Tibial nerve (tissue), 4 donors: ENCODE measurements at regions not wholly inside any gene's neighbourhood (a gene's known extent, or its start where the extent isn't known, plus 50 kb on each side); places are given as distances from the start of the nearest gene placed in this dataset.

ENCODE experiments used
- DNase-seq, 2 donors: peaks; one replicate each; pipeline ENCODE4 v3.0.0-alpha.2; 2019; ENCODE audit warnings: low spot score in 2 of 2
- H3K27ac ChIP-seq, 4 donors: fragments of 200-600 bp; sonication (generic) in 3 of 4; one replicate each; pipeline ENCODE4 v1.5.1; 2017 to 2019; ENCODE audit warnings: mild to moderate bottlenecking in 1 of 4
- H3K27me3 ChIP-seq, 2 donors: fragments of 200-600 bp; sonication (generic) in 1 of 2; one replicate each; pipeline versions ENCODE4 v1.5.1 to v1.6.0; 2017 to 2019
- H3K36me3 ChIP-seq, 3 donors: fragments of 200-600 bp; sonication (generic); one replicate each; pipeline ENCODE4 v1.5.1; 2018 to 2019
- H3K4me1 ChIP-seq, 4 donors: fragments of 200-600 bp; sonication (generic) in 3 of 4; one replicate each; pipeline ENCODE4 v1.5.1; 2017 to 2019
- H3K4me3 ChIP-seq, 4 donors: fragments of 200-600 bp; sonication (generic) in 3 of 4; one replicate each; pipeline ENCODE4 v1.5.1; 2017 to 2019; ENCODE audit warnings: mild to moderate bottlenecking in 1 of 4, moderate library complexity in 1 of 4
- H3K9me3 ChIP-seq, 4 donors: fragments of 200-600 bp; sonication (generic) in 3 of 4; one replicate each; pipeline ENCODE4 v1.5.1; 2017 to 2019
- CTCF ChIP-seq, 5 experiments: fragments of 200-600 bp in 3 of 5; fragments of 450-650 bp in 2 of 5; sonication (generic) in 3 of 5; IDR thresholded peaks; one replicate each; pipeline ENCODE4 v1.5.1; 2016 to 2019; ENCODE audit warnings: antibody characterized with exemption in 5 of 5, mild to moderate bottlenecking in 3 of 5, moderate library complexity in 2 of 5
- EP300 ChIP-seq, 2 donors: sonication (generic); formaldehyde crosslinking; IDR thresholded peaks; one replicate each; pipeline ENCODE4 v1.6.1; 2017; ENCODE audit warnings: antibody characterized with exemption in 2 of 2, mild to moderate bottlenecking in 1 of 2
- POLR2A ChIP-seq, 2 donors: fragments of 450-650 bp; IDR thresholded peaks; one replicate each; pipeline ENCODE4 v1.6.1; 2017; ENCODE audit warnings: antibody characterized with exemption in 2 of 2, mild to moderate bottlenecking in 2 of 2, moderate library complexity in 2 of 2
- WGBS, 2 donors: methylation state at CpG; one replicate each; pipeline ENCODE4 v1.1.5; 2018; 5-methylcytosine and 5-hydroxymethylcytosine counted together

- no peak for DNase-seq
- Histone ChIP-seq H3K36me3 (no peaks in the 10 kb centered on the region), H3K9me3 (no peaks in the 10 kb centered on the region), H3K27ac (no peak overlapping the region), H3K4me3 (no peak overlapping the region), H3K4me1 (no peaks in the 10 kb centered on the region), H3K27me3 (no peaks in the 10 kb centered on the region)
- WGBS, 2 donors, result 59 to 72% methylated on average over 7 of the region's 7 CpGs
- TF ChIP-seq EP300 (IDR thresholded peaks at IDR 0.05), result no peak
- no peak for TF ChIP-seq CTCF (IDR thresholded peaks at IDR 0.05)
Observed at GRCh38 chr14:81811705-81812269, 278.1 kb upstream of the SEL1L start.

GRCh38 chr14:81818271-81818670 is 284.6 kb upstream of the SEL1L start:
- TF ChIP-seq EP300 (IDR thresholded peaks at IDR 0.05), result no peak
- no peak for TF ChIP-seq POLR2A (IDR thresholded peaks at IDR 0.05)
- TF ChIP-seq CTCF (IDR thresholded peaks at IDR 0.05), result no peak
- Histone ChIP-seq H3K27me3 (no peaks in the 10 kb centered on the region), H3K27ac (no peak overlapping the region), H3K9me3 (peaks cover 0 to 9% (median 0%) of the 10 kb centered on the region in 4 donors), H3K4me3 (no peak overlapping the region), H3K36me3 (no peaks in the 10 kb centered on the region), H3K4me1 (no peaks in the 10 kb centered on the region)
- 56 to 76% methylated on average over 1 of the region's 1 CpG for WGBS, 2 donors
- DNase-seq, result no peak

GRCh38 chr14:81819344-81819743 is 285.7 kb upstream of the SEL1L start:
- TF ChIP-seq EP300 (IDR thresholded peaks at IDR 0.05) (no peak), CTCF (IDR thresholded peaks at IDR 0.05) (no peak), POLR2A (IDR thresholded peaks at IDR 0.05) (no peak)
- 35 to 37% methylated on average over 5 of the region's 5 CpGs for WGBS, 2 donors
- H3K36me3 ChIP-seq, result no peaks in the 10 kb centered on the region
- H3K4me3 ChIP-seq, result no peak overlapping the region
- no peak overlapping the region for H3K27ac ChIP-seq
- peaks cover 0 to 9% (median 0%) of the 10 kb centered on the region in 4 donors for H3K9me3 ChIP-seq
- no peaks in the 10 kb centered on the region for H3K4me1 ChIP-seq
- H3K27me3 ChIP-seq, result no peaks in the 10 kb centered on the region
- no peak for DNase-seq

GRCh38 chr14:81819910-81820309 is 286.3 kb upstream of the SEL1L start:
- no peak for TF ChIP-seq EP300 (IDR thresholded peaks at IDR 0.05)
- Histone ChIP-seq H3K27ac (no peak overlapping the region), H3K27me3 (no peaks in the 10 kb centered on the region), H3K9me3 (peaks cover 0 to 9% (median 0%) of the 10 kb centered on the region in 4 donors), H3K36me3 (no peaks in the 10 kb centered on the region), H3K4me1 (no peaks in the 10 kb centered on the region), H3K4me3 (no peak overlapping the region)
- WGBS, 2 donors, result 71% methylated on average over 1 of the region's 1 CpG
- DNase-seq, result no peak

- 64 to 87% methylated on average over 1 of the region's 1 CpG for WGBS, 2 donors
- Histone ChIP-seq H3K4me1 (no peaks in the 10 kb centered on the region), H3K9me3 (peaks cover 0 to 22% (median 0%) of the 10 kb centered on the region in 4 donors), H3K27me3 (no peaks in the 10 kb centered on the region), H3K36me3 (no peaks in the 10 kb centered on the region), H3K27ac (no peak overlapping the region), H3K4me3 (no peak overlapping the region)
- no peak for DNase-seq
- TF ChIP-seq CTCF (IDR thresholded peaks at IDR 0.05) (no peak), EP300 (IDR thresholded peaks at IDR 0.05) (no peak), POLR2A (IDR thresholded peaks at IDR 0.05) (no peak)
Observed at GRCh38 chr14:81826081-81826480, 292.4 kb upstream of the SEL1L start.

- no peak overlapping the region for H3K4me3 ChIP-seq
- 96 to 100% methylated on average over 1 to 24 of the region's 24 CpGs for WGBS, 2 donors
- TF ChIP-seq CTCF (IDR thresholded peaks at IDR 0.05) (no peak), POLR2A (IDR thresholded peaks at IDR 0.05) (no peak), EP300 (IDR thresholded peaks at IDR 0.05) (no peak)
Observed at GRCh38 chr14:81829447-81829846, 295.8 kb upstream of the SEL1L start.

More at GRCh38 chr14:81829447-81829846, 295.8 kb upstream of the SEL1L start:
- Histone ChIP-seq H3K4me1 (no peaks in the 10 kb centered on the region), H3K27me3 (no peaks in the 10 kb centered on the region), H3K36me3 (no peaks in the 10 kb centered on the region), H3K27ac (no peak overlapping the region), H3K9me3 (peaks cover 0 to 14% (median 0%) of the 10 kb centered on the region in 4 donors)
- no peak for DNase-seq
